HG02885 (cell line): ENCODE measurements at regions not wholly inside any gene's neighbourhood (a gene's known extent, or its start where the extent isn't known, plus 50 kb on each side); places are given as distances from the start of the nearest gene placed in this dataset.

Experiments used
- ATAC-seq: cut with Tn5 transposase; IDR thresholded peaks from one replicate; pipeline ENCODE4 v1.9.1; 2021; ENCODE audit warnings: mild to moderate bottlenecking; ENCODE audit not compliant: unreplicated experiment, poor library complexity

DNA sequence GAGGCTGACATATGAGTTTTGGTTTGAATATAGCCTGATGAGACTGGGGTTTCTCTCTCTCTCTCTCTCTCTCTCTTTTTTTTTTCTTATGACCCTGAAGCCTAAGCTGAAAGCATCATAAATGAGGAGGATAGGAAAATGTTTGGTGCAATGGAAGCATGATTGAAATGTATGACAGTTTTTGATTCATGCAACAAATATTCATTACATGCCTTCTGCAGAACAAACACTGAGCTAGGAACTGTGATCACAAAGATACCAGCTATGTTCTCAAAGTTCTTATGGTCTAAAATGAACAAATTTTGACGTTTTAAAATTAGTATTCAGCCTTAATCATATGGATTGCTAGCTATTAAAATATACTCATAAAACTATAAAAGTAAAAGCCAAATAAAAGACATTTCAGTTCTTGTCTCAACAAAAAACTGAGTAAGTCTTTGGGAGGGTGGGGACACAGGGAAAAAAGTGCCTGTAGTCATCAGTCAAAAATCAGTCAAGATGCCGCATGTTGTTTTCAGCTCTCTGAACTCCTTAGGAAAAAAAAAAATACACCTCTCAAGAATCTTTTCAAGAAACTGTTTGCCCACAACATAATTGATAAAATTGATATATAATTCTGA lies 57.2 kb downstream of the NKX6-1 start:
- ATAC-seq = no peak

DNA sequence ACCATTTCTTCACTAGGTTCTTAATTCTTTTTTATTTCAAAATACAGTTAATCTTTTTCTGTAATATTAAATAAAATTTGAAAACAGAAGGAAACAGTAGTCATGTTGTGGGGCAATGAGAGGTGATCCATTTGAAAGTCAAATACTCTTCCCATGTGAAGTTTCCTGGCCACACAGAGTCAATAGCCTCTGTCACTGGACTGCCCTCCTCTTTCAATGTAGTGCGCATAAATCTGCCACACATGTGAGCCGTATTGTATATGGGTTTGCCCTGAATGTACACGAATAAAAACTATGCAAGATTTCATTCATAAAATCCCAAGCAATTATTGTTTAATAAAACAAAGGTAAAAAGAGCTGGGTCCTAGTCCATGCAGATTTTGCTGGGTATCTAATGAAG lies 59.1 kb downstream of the NKX6-1 start:
- ATAC-seq = no peak

DNA sequence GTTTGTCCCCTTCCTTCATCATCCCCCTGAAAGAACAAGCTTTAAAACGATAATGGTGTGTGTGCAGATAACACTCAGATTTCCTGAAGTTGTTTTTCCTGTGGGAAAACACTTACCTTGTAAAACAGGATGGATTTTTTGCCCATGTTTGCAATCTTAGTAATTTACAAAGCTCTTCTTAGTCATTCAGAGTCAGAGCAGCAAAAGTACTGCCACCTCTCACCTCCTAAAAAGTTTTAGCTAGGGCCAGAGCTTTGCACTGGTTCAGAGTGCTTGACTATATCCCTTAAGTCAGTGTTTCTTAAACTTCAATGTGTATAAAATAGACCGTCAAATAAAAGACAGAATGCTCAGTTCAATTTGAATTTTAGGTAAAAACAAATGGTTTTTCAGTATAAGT lies 62.3 kb downstream of the NKX6-1 start:
- ATAC-seq = no peak

DNA sequence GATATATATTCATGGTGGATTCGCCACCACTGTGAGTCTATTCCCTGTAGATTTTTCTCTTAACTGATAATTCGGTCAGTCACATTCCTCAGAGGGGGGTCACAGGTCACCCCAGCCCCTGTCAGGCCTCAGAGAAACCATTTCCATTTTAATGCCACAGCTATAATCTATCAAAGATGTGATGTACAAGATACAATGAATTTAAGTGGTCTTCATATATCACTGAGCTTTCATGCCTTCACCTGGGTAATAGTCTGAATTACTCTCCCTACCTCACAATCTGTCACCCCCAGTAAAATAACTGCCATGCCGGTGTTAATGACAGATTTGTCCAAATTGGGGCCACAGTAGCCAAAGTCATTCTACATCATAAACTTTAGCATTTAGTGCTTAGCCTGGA lies 64.7 kb downstream of the NKX6-1 start:
- ATAC-seq = no peak

DNA sequence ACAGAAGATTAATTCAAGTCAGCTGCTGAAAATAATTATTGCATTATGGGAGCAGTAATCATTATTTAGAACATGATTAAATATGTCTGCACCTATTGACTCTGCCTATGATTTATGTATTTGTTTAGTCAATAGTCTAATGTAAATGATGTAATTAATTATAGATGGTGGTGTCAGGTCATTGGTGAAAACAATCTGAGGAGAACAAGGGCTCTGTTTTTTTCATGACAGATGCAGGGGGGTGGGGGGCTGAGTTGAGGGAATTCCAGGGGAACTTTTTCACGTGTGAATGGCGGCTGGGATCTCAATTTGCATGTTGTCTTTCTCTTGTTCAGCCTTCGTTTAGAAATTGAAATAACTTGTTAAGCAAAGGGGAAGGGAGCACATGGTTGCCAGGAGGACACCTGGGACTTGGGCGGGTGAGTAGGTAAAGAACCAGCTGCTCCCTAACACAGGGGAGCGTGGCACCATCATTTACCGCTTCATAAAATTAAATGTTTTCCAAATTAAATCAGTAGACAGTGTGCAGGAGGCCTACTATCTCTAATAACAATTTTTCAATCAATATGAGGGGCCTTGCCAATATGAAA lies 65.4 kb downstream of the NKX6-1 start:
- ATAC-seq = no peak

DNA sequence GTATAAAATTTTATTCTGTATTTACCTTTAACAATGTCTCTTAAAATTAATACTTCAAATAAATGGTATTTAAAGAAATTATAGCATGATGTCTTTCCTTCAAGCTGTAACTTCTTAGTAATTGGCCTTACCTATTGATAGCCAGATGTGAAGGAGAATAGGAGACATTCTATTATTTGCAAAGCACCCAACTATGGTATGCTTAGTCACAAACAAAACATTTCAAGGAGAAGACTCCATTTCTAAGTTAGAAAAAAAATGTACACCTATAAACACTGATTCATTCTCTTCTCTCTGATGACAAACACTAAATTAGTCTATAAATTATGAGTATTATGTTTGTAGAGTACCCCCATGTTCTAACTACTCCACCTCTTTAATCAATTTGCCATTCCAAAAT lies 66.4 kb downstream of the NKX6-1 start:
- no peak for ATAC-seq

DNA sequence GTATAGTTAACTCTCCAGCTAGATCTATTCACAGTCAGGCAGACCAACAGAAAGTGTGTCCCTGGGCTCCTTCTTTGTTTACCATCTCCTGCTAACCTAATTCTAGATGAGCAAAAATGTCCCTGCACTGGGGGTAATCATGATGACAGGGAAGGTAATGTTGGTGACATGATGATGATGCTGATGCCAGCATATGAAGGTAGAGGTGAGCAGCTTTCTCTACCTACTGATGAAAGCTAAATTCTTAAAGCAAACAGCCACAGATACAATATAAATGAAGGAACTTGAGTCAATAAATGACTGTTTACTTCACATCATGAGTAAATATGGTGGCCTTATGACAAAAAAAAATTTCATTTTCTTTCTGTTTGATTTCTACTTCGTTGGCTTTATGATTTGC lies 78.5 kb downstream of the NKX6-1 start:
- ATAC-seq = no peak

DNA sequence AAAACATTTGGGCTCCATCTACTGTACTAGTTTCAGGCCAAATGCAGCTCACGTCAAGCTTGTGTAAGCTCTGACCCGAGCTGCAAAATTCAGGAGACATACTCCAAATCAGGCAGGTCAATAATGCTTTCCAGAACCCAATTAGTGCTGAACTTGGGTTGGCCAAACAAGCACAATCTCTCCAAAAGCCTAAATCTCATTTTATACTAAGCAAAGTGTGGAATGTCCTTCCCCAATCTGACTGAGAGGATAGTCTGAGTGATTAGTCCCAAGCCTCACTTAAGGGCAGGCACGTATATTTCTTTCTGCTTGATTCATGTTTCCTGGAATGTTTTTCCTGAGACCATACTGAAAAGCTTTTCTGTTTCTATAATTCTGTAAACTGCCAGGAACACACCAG lies 79.9 kb downstream of the NKX6-1 start:
- no peak for ATAC-seq

DNA sequence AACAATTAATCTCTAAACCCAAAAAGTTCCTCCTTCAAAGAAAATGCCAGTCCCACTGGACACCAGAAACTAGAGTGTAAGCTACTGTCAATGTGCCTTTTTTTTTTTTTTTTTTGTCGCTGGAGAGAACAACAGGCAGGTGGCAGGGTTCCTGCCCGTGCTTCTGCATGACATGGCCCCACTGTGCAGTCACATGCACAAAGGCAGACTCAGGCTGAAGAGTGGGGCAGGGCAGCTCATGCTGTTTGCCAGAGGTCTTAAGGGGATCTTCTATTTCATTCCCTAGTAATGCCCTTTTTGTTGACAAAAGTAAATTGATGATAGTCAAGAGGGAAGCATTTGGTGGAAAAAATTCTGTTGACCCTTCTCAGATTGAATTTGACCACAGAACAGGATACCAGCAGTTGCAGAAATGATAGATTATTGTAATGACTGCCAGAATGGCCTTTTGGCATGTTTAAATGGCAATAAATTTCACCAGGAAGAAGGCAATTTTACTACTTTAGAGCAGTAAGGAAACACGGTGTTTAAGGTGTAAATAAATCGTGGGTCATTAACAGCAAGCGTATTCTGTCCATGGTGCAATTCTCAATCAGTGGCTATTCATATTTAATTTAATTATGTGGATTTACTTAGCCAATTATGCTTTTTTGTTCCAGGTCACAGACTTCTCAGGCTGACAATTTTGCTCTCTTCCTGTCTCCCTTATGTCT lies 80.9 kb downstream of the NKX6-1 start:
- no peak for ATAC-seq

DNA sequence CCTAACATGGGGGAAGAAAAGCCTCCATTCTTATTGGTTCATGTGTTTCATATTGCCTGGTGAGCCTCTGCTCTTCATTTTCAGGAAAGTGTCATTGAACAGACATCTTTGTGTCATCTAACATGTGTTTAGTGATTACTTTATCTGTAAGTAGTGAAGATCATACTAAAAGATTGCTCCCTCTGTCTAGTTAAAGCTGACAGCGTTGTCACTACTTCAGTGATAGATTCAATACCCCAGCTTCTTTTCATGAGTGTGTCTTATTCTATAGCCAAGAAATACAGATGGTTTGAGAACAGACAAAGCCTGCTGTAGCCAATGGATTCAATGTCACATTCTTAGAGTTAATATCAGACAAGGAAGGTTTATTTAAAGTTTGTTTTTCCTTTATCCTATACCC lies 85.1 kb downstream of the NKX6-1 start:
- no peak for ATAC-seq

DNA sequence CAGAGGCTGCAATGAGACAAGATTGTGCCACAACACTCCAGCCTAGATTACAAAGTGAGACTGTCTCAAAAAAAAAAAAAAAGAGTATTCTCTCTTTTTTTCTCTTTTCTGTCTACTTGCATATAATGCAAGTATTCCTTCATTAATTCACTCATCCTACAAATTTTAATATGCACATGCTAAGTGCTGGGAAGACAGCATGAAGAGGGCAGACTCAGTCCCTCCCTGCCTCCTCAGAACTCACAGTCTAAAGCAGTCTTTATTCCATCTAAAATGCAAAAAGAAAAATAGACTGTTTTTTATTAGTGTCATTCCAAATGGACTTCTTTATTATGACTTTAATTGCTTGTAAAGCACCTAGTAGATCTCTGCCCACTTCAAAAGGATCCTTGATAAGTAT lies 85.6 kb downstream of the NKX6-1 start:
- no peak for ATAC-seq

DNA sequence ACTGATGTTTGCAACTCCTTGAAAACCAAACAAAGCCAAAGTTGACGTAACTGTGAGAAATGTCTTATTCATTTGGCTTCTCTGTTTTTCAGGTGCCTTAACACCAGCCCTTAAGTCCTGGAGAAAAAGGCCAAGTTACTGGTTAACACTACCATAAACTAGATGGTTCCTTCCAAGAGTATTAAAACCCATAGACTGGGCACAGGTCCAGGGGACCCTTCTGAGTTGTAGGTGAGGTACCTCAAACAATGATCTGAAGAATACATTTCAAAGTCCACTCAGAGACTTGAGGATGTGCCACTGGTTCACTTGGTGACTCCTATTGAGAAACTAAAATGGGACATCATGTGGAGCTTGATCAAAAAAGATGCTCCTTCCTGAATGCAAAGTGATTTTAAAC lies 87.0 kb downstream of the NKX6-1 start:
- ATAC-seq = no peak

DNA sequence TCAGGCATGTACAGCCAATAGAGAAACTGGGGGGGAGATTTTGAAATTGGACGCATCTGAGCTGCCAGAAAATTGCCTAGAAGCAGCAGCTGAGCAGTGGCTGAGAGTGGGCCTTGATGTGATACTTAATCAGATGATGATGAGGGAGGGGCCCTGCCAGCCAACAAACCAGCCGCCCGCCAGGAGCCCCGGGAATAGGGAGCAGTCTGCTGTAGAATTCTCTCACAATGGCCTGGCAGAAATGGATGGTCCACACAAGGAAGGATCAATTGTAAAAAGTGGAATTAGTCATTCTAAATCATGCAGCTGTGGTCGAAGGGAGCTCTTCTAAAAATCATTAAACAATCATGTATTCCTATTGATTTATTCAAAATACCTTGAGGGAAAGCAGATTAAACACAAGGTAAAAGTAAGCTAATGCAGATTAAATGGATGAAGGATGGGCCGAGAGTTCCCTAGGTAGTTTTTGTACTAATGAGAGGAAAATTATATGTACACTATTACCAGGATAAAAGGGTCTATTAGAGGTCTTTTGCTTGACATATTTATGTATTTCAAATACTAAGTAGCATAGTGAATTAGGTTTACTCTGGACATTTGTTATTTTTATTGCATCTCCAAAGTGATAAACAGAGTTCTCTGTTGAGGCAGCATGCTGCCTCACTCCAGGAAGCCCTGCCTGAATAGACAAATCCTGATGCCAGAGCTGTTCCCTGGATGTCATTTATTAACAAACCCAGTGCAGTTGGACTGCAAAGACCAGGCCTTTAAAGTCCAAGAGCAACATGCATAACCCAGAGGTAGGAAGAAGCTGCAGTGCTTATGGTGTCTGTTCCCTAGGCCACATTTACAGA lies 91.3 kb downstream of the NKX6-1 start:
- ATAC-seq = no peak

DNA sequence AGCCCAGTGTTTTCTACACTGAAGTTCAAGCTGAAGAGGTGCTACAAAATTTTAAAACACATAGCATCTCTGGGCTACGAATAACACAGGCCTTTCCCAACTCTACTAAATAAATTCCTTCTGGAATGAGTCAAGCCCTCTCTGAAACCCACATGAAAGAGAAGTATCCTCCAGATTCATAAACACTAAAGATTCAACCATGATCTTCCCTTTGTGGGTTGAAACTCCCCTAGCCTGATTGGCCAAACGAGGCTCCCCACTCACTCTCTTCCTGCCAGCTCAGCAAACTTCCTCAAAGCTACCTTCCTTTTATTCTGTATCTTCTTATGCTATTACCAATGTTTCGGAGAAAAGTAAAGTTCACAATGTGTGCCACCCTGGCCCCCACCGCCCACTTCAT lies 95.4 kb downstream of the NKX6-1 start:
- ATAC-seq = no peak

DNA sequence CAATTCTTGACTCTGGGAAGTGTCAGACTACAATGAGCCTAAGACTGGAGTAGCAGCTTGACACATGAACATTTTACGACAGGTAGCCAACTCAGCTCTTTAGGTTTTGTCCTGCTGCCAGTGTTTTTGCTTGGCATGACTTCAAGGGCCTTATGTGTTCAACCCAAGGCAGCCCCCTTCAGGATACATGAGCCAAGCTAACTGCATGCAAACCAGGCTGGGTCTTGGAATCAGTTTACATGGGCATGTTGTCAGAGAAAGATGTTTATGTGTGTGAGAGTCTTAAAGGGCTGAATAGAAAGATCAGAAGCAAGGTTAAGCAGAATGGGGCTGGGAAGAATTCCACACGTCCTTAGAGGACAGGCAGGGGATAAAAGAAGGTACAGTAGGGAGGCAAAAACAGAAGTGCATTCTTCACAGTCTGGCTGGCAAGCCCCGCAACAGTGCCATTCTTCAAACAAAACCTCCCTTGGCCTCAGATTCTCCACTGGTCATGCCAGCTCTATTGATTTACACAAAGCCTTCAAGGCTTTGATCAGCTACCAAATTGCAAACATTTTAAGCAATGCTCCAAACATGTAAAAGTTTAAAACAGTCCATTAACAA lies 97.3 kb downstream of the NKX6-1 start:
- no peak for ATAC-seq

DNA sequence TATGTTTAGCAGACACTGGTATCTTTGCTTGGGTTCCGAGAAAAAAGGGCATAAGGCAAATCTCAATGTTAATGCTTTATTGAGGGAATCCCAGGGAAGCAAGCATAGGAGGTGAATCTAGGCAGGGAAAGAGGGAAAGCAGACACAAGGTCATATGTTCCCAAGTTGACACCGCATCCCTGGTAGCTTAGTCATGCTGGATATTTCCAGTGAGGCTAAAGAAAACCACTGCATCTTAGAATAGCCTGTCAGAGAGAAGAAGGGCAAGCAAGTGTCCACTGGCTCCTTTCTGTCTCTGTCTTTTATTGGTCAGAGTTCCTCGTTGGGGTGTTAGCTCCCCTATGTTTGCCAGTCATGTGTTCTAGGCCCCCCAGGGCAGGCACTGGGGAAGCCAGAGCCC lies 104.7 kb downstream of the NKX6-1 start:
- ATAC-seq = no peak

DNA sequence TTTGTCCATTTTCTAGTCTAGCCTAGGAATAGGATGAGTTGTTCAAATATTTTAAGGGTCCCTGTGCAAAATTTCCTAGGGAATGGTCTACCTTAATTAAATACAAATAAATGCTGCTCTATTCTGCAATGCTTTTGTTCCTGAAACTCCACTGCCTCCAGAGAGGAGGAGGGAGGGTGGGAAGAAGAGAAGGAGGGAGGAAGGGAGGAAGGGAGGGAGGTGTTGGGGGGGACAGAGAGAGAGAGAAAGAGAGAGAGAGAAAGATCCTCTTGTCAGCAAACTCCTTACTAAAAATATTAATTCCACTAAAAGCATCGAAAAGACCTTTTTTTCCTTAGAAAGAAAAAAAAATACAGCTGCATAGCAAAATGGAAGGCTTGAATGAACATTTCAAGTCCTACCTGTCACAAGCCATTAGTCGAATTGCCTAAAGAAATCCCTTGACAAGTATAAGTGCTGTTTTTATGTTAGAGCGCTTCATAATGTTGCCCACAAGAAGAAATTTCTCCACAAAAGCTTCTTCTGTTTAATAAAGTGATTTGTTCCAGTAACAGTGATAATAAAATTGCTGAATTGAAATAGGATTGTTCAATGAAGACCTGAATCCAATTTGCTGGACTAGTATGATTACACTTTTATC lies 106.0 kb downstream of the NKX6-1 start:
- no peak for ATAC-seq

DNA sequence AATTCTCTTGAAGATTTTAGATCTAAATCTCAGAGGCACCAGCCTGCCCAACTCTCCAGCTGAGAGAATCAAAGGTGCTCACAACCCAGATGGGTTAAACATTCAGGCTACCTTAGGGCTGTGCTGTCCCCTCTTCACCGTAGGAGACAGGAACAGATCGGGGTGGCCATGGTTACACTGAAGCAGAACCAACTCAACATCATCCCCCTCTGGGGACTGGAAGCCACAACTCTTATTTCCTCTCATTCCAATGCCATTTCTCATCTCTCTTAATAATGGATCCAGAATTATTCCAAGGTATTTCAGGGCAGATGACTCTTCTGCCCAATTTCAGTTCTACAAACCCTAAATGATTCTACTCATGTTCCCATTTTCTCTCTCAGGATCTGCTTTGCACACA lies 109.7 kb downstream of the NKX6-1 start:
- no peak for ATAC-seq

DNA sequence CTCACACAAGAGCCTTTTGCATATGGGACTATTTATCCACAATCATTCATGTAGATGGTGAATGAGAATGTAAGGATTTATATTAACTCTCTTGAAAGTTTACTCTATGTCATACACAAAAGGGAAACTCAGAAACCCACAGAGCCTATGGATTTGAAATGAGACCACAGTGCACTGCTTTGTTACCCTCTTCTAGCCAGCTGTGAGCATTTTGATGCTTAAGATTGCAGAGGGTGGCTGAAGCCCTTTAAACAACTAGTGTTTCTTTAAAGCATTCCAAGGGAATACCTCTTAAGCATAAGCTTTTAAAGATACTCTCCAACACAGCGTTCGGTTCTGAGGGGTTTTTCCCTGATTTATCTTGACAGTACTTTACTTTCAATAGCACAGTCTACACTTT lies 113.9 kb downstream of the NKX6-1 start:
- ATAC-seq = no peak

DNA sequence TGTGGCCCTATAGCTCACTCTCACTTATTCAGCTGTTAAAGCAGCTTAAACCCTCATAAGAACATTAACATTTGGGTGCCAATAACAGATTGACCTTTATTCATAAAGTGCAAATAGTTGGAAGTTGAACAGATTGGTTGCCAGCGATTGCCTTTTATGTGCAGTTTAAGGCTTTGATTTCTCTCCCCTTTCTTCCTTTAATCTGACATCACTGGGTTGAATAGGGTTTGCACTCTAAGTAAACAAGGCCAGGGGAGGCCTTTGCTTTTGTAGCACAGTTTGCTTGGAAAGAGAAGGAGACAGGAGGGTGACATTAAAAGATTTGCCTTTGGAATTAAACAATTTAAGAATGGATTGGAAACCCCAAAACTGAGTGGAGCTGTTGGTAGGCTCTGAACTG lies 114.3 kb downstream of the NKX6-1 start:
- ATAC-seq = no peak
